C4-2B (cell line): ENCODE measurements at regions not wholly inside any gene's neighbourhood (a gene's known extent, or its start where the extent isn't known, plus 50 kb on each side); places are given as distances from the start of the nearest gene placed in this dataset.

ENCODE experiments used
- CTCF ChIP-seq: fragments of 450-650 bp; conservative IDR thresholded peaks from 2 replicates; pipeline ENCODE4 v1.5.1; 2017; ENCODE audit warnings: mild to moderate bottlenecking
- ZFX ChIP-seq: fragments of 450-650 bp; IDR thresholded peaks from 2 replicates; pipeline ENCODE4 v1.6.1; 2017

- TF ChIP-seq CTCF (no peak), ZFX (no peak)
These were observed 436.2 kb upstream of the IGFBP3 start for GRCh38 chr7:46357290-46357689.
